CD4-positive, alpha-beta T cell (primary cell): ENCODE measurements at regions not wholly inside any gene's neighbourhood (a gene's known extent, or its start where the extent isn't known, plus 50 kb on each side); places are given as distances from the start of the nearest gene placed in this dataset.

ENCODE experiments used
- ATAC-seq: fragments of 200-7000 bp; cut with Tn5 transposase; one replicate; pipeline ENCODE4 v1.10.0; 2022; ENCODE audit warnings: mild to moderate bottlenecking; ENCODE audit not compliant: poor library complexity
- CTCF ChIA-PET: fragments of 350-600 bp; sonication (Branson Sonifier 250); formaldehyde crosslinking; loops from one replicate; lab custom pipeline; 2021; ENCODE audit warnings: antibody characterized with exemption, inconsistent platforms; lab: Charles Lee
- POLR2A ChIA-PET: fragments of 350-600 bp; sonication (Branson Sonifier 250); formaldehyde crosslinking; loops from one replicate; lab custom pipeline; 2021; ENCODE audit warnings: antibody characterized with exemption, inconsistent platforms; lab: Charles Lee
- DNase-seq, 14 experiments: peaks; one replicate each; pipeline ENCODE4 v3.0.0-alpha.2; 2013 to 2020; ENCODE audit warnings: mixed read lengths in 2 of 14
- H3K27ac ChIP-seq, 2 donors: one replicate each; pipeline versions ENCODE4 v1.5.1 to v1.7.0; 2013; ENCODE audit warnings: low read length in 2 of 2, low read depth in 1 of 2, mild to moderate bottlenecking in 1 of 2
- H3K27me3 ChIP-seq, 2 experiments: 1 replicate in 1 of 2; 2 replicates in 1 of 2; pipeline versions ENCODE4 v1.6.1 to v1.7.0; 2013; ENCODE audit warnings: low read length in 2 of 2, control low read depth in 1 of 2, mild to moderate bottlenecking in 1 of 2, moderate library complexity in 1 of 2; ENCODE audit not compliant: insufficient read depth in 2 of 2, control insufficient read depth in 1 of 2
- H3K36me3 ChIP-seq: one replicate; pipeline ENCODE4 v1.6.1; 2013; ENCODE audit warnings: low read length, control low read depth; ENCODE audit not compliant: insufficient read depth
- H3K4me1 ChIP-seq: one replicate; pipeline ENCODE4 v1.6.1; 2013; ENCODE audit warnings: low read length, control low read depth; ENCODE audit not compliant: insufficient read depth
- H3K4me3 ChIP-seq: one replicate; pipeline ENCODE4 v1.5.1; 2013; ENCODE audit warnings: mild to moderate bottlenecking, low read length, moderate library complexity
- H3K9me3 ChIP-seq, 2 experiments: 1 replicate in 1 of 2; 2 replicates in 1 of 2; pipeline versions ENCODE4 v1.6.1 to v1.7.0; 2013; ENCODE audit warnings: low read length in 2 of 2, mild to moderate bottlenecking in 2 of 2, control low read depth in 1 of 2, moderate library complexity in 1 of 2; ENCODE audit not compliant: control insufficient read depth in 1 of 2, insufficient read depth in 1 of 2
- H3K27ac Mint-ChIP-seq: one replicate; pipeline ENCODE4 v1.8.0; 2020; ENCODE audit warnings: mixed read lengths
- H3K27me3 Mint-ChIP-seq: one replicate; pipeline ENCODE4 v1.8.0; 2021; ENCODE audit warnings: mixed read lengths
- H3K36me3 Mint-ChIP-seq: one replicate; pipeline ENCODE4 v1.8.0; 2021; ENCODE audit warnings: low read depth, mixed read lengths
- H3K4me1 Mint-ChIP-seq: one replicate; pipeline ENCODE4 v1.8.0; 2021; ENCODE audit warnings: low read depth, mixed read lengths
- H3K4me3 Mint-ChIP-seq: one replicate; pipeline ENCODE4 v1.8.0; 2020; ENCODE audit warnings: mild to moderate bottlenecking, mixed read lengths
- H3K9me3 Mint-ChIP-seq: one replicate; pipeline ENCODE4 v1.8.0; 2020; ENCODE audit warnings: mixed read lengths
- intact Hi-C, 2 experiments: fragments of 100-400 bp; cut with DNase I in 1 of 2; cut with micrococcal nuclease in 1 of 2; formaldehyde crosslinking; loops; one replicate each; pipeline versions ENCODE4 v1.15.1 to v1.9.0; 2023 to 2025; cut with DNase I, micrococcal nuclease
- TF ChIP-seq, protein P1 (sequence below): fragments of 200-600 bp; IDR thresholded peaks from one replicate; pipeline ENCODE4 v1.8.0; 2022; ENCODE audit warnings: antibody characterized with exemption, mild to moderate bottlenecking

DNA sequence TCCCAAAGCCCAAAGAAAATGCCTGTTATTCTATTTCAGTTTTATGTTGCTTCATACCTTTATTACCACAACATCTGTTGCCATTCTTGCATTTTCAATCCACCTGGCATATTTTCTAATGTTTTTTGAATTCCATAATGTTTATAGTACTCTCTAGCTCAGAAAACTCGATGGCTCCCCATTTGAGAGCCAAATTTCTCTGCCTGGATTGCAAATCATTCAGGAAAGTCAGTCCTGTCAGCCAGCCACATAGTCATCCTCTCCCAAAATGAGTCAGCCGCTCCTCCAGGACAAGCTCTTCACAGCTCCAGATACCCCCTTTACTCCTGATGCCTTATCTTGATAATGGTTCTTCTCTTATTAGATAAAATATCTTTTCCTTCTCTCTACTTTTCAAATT lies 78.2 kb upstream of the ADCY2 start:
- intact Hi-C loops = no loop called here
- no peak overlapping the region for H3K4me3 ChIP-seq
- Mint-ChIP-seq H3K9me3 (no peaks in the 10 kb centered on the region), H3K27me3 (peaks cover 23% of the 10 kb centered on the region), H3K27ac (no peak overlapping the region), H3K4me3 (no peak overlapping the region), H3K36me3 (no peaks in the 10 kb centered on the region), H3K4me1 (no peaks in the 10 kb centered on the region)
- no peak overlapping the region for H3K27ac ChIP-seq
- no peaks in the 10 kb centered on the region for H3K4me1 ChIP-seq
- CTCF ChIA-PET = no interaction called here
- H3K36me3 ChIP-seq = no peaks in the 10 kb centered on the region
- no peak for DNase-seq
- H3K9me3 ChIP-seq = no peaks in the 10 kb centered on the region
- no peak for ATAC-seq
- TF ChIP-seq, protein P1, sequence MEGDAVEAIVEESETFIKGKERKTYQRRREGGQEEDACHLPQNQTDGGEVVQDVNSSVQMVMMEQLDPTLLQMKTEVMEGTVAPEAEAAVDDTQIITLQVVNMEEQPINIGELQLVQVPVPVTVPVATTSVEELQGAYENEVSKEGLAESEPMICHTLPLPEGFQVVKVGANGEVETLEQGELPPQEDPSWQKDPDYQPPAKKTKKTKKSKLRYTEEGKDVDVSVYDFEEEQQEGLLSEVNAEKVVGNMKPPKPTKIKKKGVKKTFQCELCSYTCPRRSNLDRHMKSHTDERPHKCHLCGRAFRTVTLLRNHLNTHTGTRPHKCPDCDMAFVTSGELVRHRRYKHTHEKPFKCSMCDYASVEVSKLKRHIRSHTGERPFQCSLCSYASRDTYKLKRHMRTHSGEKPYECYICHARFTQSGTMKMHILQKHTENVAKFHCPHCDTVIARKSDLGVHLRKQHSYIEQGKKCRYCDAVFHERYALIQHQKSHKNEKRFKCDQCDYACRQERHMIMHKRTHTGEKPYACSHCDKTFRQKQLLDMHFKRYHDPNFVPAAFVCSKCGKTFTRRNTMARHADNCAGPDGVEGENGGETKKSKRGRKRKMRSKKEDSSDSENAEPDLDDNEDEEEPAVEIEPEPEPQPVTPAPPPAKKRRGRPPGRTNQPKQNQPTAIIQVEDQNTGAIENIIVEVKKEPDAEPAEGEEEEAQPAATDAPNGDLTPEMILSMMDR = no peak
- no peaks in the 10 kb centered on the region for H3K27me3 ChIP-seq
- POLR2A ChIA-PET = no interaction called here

DNA sequence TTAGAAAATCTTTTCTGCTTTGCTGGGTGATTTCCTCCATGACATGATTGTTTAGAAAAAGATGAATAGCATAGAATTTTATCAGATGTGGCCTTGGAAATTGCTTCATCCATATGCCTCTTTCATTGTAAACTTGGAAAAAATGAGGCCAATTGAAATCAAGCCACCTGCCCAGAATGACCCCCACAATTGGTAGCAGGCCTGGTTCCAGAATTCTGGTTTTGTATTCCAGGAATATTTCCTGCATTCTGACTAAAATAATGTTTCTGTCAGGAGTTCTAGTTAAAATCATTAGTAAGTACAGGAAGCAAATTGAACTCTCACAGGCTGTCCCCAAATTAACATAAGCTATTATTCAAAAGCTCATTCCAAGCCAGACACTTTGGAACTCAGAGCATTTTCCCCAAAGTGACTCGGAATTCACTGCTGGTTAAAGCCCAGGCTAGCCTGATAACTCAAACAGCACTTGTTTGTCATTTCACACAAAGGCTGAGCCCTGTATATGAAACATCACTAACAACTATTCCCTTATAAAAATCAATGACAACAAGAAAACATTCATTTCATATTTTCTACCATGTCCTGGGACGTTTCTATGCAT lies 75.1 kb upstream of the ADCY2 start:
- Histone ChIP-seq H3K27me3 (no peaks in the 10 kb centered on the region), H3K27ac (no peak overlapping the region), H3K36me3 (no peaks in the 10 kb centered on the region), H3K9me3 (no peaks in the 10 kb centered on the region), H3K4me3 (no peak overlapping the region), H3K4me1 (no peaks in the 10 kb centered on the region)
- Mint-ChIP-seq H3K36me3 (no peaks in the 10 kb centered on the region), H3K4me3 (no peak overlapping the region), H3K9me3 (no peaks in the 10 kb centered on the region), H3K27ac (no peak overlapping the region), H3K27me3 (peaks cover 23% of the 10 kb centered on the region), H3K4me1 (no peaks in the 10 kb centered on the region)
- intact Hi-C loops = no loop called here
- ChIA-PET POLR2A (no interaction called here), CTCF (no interaction called here)
- TF ChIP-seq, protein P1 = no peak
- no peak for DNase-seq
- ATAC-seq = no peak

DNA sequence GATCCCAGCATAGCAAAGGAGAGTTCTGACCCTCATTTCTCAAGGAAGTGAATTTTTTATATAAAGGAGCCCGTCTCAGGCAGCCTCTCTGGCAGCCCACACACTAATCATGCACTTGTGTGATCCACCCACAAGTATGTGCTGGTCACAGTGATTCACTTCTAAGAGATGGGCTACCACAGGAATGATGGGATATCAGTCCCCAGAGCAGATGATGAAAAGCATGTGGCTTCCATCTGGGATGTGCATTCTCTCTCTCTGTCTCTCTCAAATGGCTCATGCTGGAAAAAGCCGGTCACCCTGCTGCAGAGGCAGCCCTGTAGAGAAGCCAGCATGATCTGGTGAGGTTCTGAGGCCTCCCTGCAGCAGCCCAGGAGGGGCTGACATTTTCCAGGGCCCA lies 74.2 kb upstream of the ADCY2 start:
- Mint-ChIP-seq H3K36me3 (no peaks in the 10 kb centered on the region), H3K4me1 (no peaks in the 10 kb centered on the region), H3K27me3 (peaks cover 23% of the 10 kb centered on the region), H3K27ac (no peak overlapping the region), H3K9me3 (no peaks in the 10 kb centered on the region), H3K4me3 (no peak overlapping the region)
- H3K4me1 ChIP-seq = no peaks in the 10 kb centered on the region
- no peaks in the 10 kb centered on the region for H3K27me3 ChIP-seq
- intact Hi-C loops = no loop called here
- H3K27ac ChIP-seq = no peak overlapping the region
- H3K36me3 ChIP-seq = no peaks in the 10 kb centered on the region
- ATAC-seq = no peak
- POLR2A ChIA-PET = no interaction called here
- H3K9me3 ChIP-seq = no peaks in the 10 kb centered on the region
- H3K4me3 ChIP-seq = no peak overlapping the region
- CTCF ChIA-PET = no interaction called here
- TF ChIP-seq, protein P1 = no peak
- DNase-seq = no peak
